Neural progenitor cell (in vitro differentiated cells): ENCODE measurements at regions not wholly inside any gene's neighbourhood (a gene's known extent, or its start where the extent isn't known, plus 50 kb on each side); places are given as distances from the start of the nearest gene placed in this dataset.
A peak's percentile ranks its signal among the peaks of the same experiment; 100 is the strongest.

Source experiments
- DNase-seq: peaks from one replicate; pipeline ENCODE4 v3.0.0-alpha.2; 2016; ENCODE audit warnings: low spot score
- H2AFZ ChIP-seq: fragments of 200-600 bp; sonication (generic); replicated peaks from 2 replicates; pipeline ENCODE4 v1.6.1; 2016; ENCODE audit warnings: antibody characterized with exemption
- H3F3A ChIP-seq: fragments of 200-600 bp; sonication (generic); 2 replicates; pipeline ENCODE4 v1.6.1; 2016; ENCODE audit warnings: antibody characterized with exemption, low read depth
- H3K27ac ChIP-seq: fragments of 200-600 bp; sonication (generic); 2 replicates; pipeline ENCODE4 v1.5.1; 2016; ENCODE audit warnings: mild to moderate bottlenecking
- H3K27me3 ChIP-seq: fragments of 200-600 bp; sonication (generic); 2 replicates; pipeline ENCODE4 v1.6.1; 2016; ENCODE audit warnings: mild to moderate bottlenecking, moderate library complexity
- H3K36me3 ChIP-seq: fragments of 200-600 bp; sonication (generic); 2 replicates; pipeline ENCODE4 v1.5.1; 2016
- H3K4me1 ChIP-seq: fragments of 200-600 bp; sonication (generic); 2 replicates; pipeline ENCODE4 v1.6.1; 2016; ENCODE audit warnings: mixed run types
- H3K4me2 ChIP-seq: fragments of 200-600 bp; sonication (generic); 2 replicates; pipeline ENCODE4 v1.6.1; 2016
- H3K4me3 ChIP-seq: fragments of 200-600 bp; sonication (generic); 2 replicates; pipeline ENCODE4 v1.5.1; 2016
- H3K79me2 ChIP-seq: fragments of 200-600 bp; sonication (generic); 2 replicates; pipeline ENCODE4 v1.6.1; 2016; ENCODE audit warnings: low read depth
- H3K9ac ChIP-seq: fragments of 200-600 bp; sonication (generic); 2 replicates; pipeline ENCODE4 v1.6.1; 2016
- H3K9me3 ChIP-seq: fragments of 200-600 bp; sonication (generic); 2 replicates; pipeline ENCODE4 v1.5.1; 2016; ENCODE audit warnings: low read depth
- H4K20me1 ChIP-seq: fragments of 200-600 bp; sonication (generic); 2 replicates; pipeline ENCODE4 v1.6.1; 2016; ENCODE audit warnings: low read depth
- H3K27ac Mint-ChIP-seq: 3 replicates; pipeline ENCODE4 v1.8.0; 2021; ENCODE audit warnings: mixed read lengths
- H3K27me3 Mint-ChIP-seq: 2 replicates; pipeline ENCODE4 v1.8.0; 2022; ENCODE audit warnings: low read depth, mild to moderate bottlenecking, inconsistent platforms, moderate library complexity, mixed read lengths; ENCODE audit not compliant: insufficient read depth
- H3K36me3 Mint-ChIP-seq: 3 replicates; pipeline ENCODE4 v1.8.0; 2021; ENCODE audit warnings: mixed read lengths
- H3K4me1 Mint-ChIP-seq: 3 replicates; pipeline ENCODE4 v1.8.0; 2021; ENCODE audit warnings: mixed read lengths
- H3K4me3 Mint-ChIP-seq: 3 replicates; pipeline ENCODE4 v1.8.0; 2021; ENCODE audit warnings: mild to moderate bottlenecking, moderate library complexity, mixed read lengths
- H3K9me3 Mint-ChIP-seq: 3 replicates; pipeline ENCODE4 v1.8.0; 2020; ENCODE audit warnings: mixed read lengths
- CTCF ChIP-seq: fragments of 200-600 bp; sonication (generic); IDR thresholded peaks from 2 replicates; pipeline ENCODE4 v1.5.1; 2017; ENCODE audit warnings: antibody characterized with exemption, mild to moderate bottlenecking
- EZH2 ChIP-seq: fragments of 200-600 bp; sonication (generic); IDR thresholded peaks from 2 replicates; pipeline ENCODE4 v1.6.1; 2017; ENCODE audit warnings: antibody characterized with exemption, mild to moderate bottlenecking, moderate library complexity
- EZH2phosphoT487 ChIP-seq: fragments of 200-600 bp; sonication (generic); IDR thresholded peaks from 2 replicates; pipeline ENCODE4 v1.6.1; 2017; ENCODE audit warnings: antibody characterized with exemption

DNA sequence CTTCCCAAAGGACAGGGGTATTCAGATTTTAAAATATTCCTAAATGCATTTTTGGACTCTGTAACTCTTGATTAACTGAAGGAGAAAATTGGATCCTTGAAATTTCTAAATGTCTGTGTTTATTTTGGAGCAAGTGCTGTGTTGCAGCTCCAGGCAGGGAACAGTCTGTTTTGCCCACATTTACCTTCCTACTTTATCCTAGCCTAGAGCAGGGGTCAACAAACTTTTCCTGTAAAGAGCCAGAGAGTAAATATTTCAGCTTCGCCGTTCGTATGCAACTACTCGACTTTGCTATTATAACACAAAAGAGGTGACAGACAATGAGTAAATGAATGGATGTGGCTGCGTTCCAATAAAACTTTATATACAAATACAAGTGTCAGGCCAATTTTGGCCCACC is 402.2 kb downstream of the GPATCH2 start:
- H3K4me2 ChIP-seq: no peak overlapping the region
- H3K79me2 ChIP-seq: no peaks in the 10 kb centered on the region
- TF ChIP-seq EZH2phosphoT487: no peak
- no peak for TF ChIP-seq EZH2
- no peak for TF ChIP-seq CTCF
- Mint-ChIP-seq H3K27ac (no peak overlapping the region), H3K9me3 (no peaks in the 10 kb centered on the region), H3K27me3 (no peaks in the 10 kb centered on the region), H3K4me1 (no peaks in the 10 kb centered on the region), H3K36me3 (no peaks in the 10 kb centered on the region), H3K4me3 (no peak overlapping the region)
- no peak overlapping the region for H3K9ac ChIP-seq
- no peaks in the 10 kb centered on the region for H3K9me3 ChIP-seq
- no peaks in the 10 kb centered on the region for H3K27me3 ChIP-seq
- no peak overlapping the region for H3K4me3 ChIP-seq
- H3K36me3 ChIP-seq: no peaks in the 10 kb centered on the region
- H3F3A ChIP-seq: no peaks in the 10 kb centered on the region
- H3K4me1 ChIP-seq: no peaks in the 10 kb centered on the region
- no peak overlapping the region for H3K27ac ChIP-seq
- peak overlapping the region; percentile 69 for H2AFZ ChIP-seq
- no peaks in the 10 kb centered on the region for H4K20me1 ChIP-seq
- no peak for DNase-seq

- Histone ChIP-seq H3F3A (no peaks in the 10 kb centered on the region), H3K27ac (no peak overlapping the region), H3K4me3 (no peak overlapping the region), H3K79me2 (no peaks in the 10 kb centered on the region), H3K4me1 (no peaks in the 10 kb centered on the region), H4K20me1 (no peaks in the 10 kb centered on the region), H2AFZ (no peak overlapping the region), H3K27me3 (no peaks in the 10 kb centered on the region), H3K36me3 (no peaks in the 10 kb centered on the region), H3K9ac (no peak overlapping the region), H3K9me3 (no peaks in the 10 kb centered on the region), H3K4me2 (no peak overlapping the region)
- Mint-ChIP-seq H3K4me1 (no peaks in the 10 kb centered on the region), H3K4me3 (no peak overlapping the region), H3K9me3 (no peaks in the 10 kb centered on the region), H3K36me3 (no peaks in the 10 kb centered on the region), H3K27me3 (no peaks in the 10 kb centered on the region), H3K27ac (no peak overlapping the region)
- TF ChIP-seq CTCF: no peak
- DNase-seq: no peak
Measured at GRCh38 chr1:217224201-217224600, 406.7 kb downstream of the GPATCH2 start.

DNA sequence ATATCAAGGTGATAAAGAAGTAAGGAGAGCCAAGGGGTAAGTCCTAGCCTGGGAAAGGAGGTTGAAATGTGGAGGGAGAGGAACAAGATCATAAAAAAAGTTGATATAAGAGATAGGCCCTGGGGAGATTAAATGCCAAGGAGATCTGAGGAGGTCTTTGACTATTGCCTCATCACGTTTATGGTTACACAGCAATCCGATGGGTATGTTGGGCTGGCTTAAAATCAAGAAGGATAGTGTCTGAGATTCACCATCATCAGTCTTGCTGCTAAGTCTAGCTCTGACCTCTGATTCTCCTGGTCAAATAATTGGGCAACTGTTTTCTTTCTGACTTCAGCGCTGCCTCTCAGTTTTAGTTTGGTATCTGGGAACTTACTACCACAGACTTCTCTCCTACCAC is 416.3 kb downstream of the GPATCH2 start:
- H3K36me3 Mint-ChIP-seq: no peaks in the 10 kb centered on the region
- no peak for DNase-seq
- no peak overlapping the region for H3K4me3 Mint-ChIP-seq
- H3K4me1 ChIP-seq: peaks cover 5% of the 10 kb centered on the region
- no peak for TF ChIP-seq EZH2
- no peak for TF ChIP-seq EZH2phosphoT487
- TF ChIP-seq CTCF: no peak
- no peaks in the 10 kb centered on the region for H3K9me3 ChIP-seq
- H3K27ac Mint-ChIP-seq: no peak overlapping the region
- no peaks in the 10 kb centered on the region for H3K79me2 ChIP-seq
- H3K4me3 ChIP-seq: no peak overlapping the region
- H4K20me1 ChIP-seq: no peaks in the 10 kb centered on the region
- H3K27me3 Mint-ChIP-seq: no peaks in the 10 kb centered on the region
- H3K9ac ChIP-seq: no peak overlapping the region
- H3K27me3 ChIP-seq: no peaks in the 10 kb centered on the region
- no peaks in the 10 kb centered on the region for H3F3A ChIP-seq
- no peak overlapping the region for H3K4me2 ChIP-seq
- H3K36me3 ChIP-seq: no peaks in the 10 kb centered on the region
- no peak overlapping the region for H2AFZ ChIP-seq
- H3K9me3 Mint-ChIP-seq: no peaks in the 10 kb centered on the region
- H3K4me1 Mint-ChIP-seq: no peaks in the 10 kb centered on the region
- no peak overlapping the region for H3K27ac ChIP-seq

- H3K4me2 ChIP-seq: no peak overlapping the region
- no peaks in the 10 kb centered on the region for H3K36me3 Mint-ChIP-seq
- no peak overlapping the region for H3K9ac ChIP-seq
- no peaks in the 10 kb centered on the region for H3K27me3 Mint-ChIP-seq
- H3K4me3 Mint-ChIP-seq: no peak overlapping the region
- no peaks in the 10 kb centered on the region for H3K9me3 ChIP-seq
- DNase-seq: no peak
- peaks cover 3% of the 10 kb centered on the region for H3K9me3 Mint-ChIP-seq
- H3K4me1 Mint-ChIP-seq: no peaks in the 10 kb centered on the region
- H3K27me3 ChIP-seq: no peaks in the 10 kb centered on the region
- H3K4me3 ChIP-seq: no peak overlapping the region
- H3K27ac Mint-ChIP-seq: no peak overlapping the region
- H3K27ac ChIP-seq: no peak overlapping the region
- peaks cover 5% of the 10 kb centered on the region for H3K4me1 ChIP-seq
- no peak for TF ChIP-seq EZH2phosphoT487
- no peak for TF ChIP-seq EZH2
- TF ChIP-seq CTCF: no peak
- H2AFZ ChIP-seq: peak overlapping the region; percentile 40
- H4K20me1 ChIP-seq: no peaks in the 10 kb centered on the region
- H3F3A ChIP-seq: no peaks in the 10 kb centered on the region
- H3K36me3 ChIP-seq: no peaks in the 10 kb centered on the region
- H3K79me2 ChIP-seq: no peaks in the 10 kb centered on the region
Measured at GRCh38 chr1:217211486-217211885, 419.4 kb downstream of the GPATCH2 start.
